GM12878 (cell line): ENCODE measurements at regions not wholly inside any gene's neighbourhood (a gene's known extent, or its start where the extent isn't known, plus 50 kb on each side); places are given as distances from the start of the nearest gene placed in this dataset.

Source experiments
- ATAC-seq: fragments of 200-7000 bp; cut with Tn5 transposase; 3 replicates; pipeline ENCODE4 v1.9.1; 2020; ENCODE audit warnings: mild to moderate bottlenecking, moderate library complexity
- BruUV-seq: library from RNA; stranded (reverse); fragments of 400-500 nt; replicated peaks from 2 replicates; lab custom pipeline; 2021; lab: Mats Ljungman, UMichigan
- CTCF ChIA-PET: fragments of 300-600 bp; sonication (Branson Sonifier 250); formaldehyde crosslinking; extraction: SDS; loops from one replicate; lab custom pipeline; 2021; ENCODE audit warnings: inconsistent platforms; lab: Yijun Ruan, JAX
- POLR2A ChIA-PET: fragments of 350-600 bp; formaldehyde crosslinking; extraction: SDS; loops from one replicate; lab custom pipeline; 2021; ENCODE audit warnings: inconsistent platforms; lab: Charles Lee
- RAD21 ChIA-PET: fragments of 300-600 bp; sonication (Branson Sonifier 250); formaldehyde crosslinking; loops from one replicate; lab custom pipeline; 2023; ENCODE audit warnings: antibody characterized with exemption; ENCODE audit not compliant: unreplicated experiment; lab: Charles Lee
- SMC1A ChIA-PET: fragments of 300-600 bp; sonication (Branson Sonifier 250); formaldehyde crosslinking; loops from one replicate; lab custom pipeline; 2023; ENCODE audit not compliant: unreplicated experiment, uncharacterized antibody; lab: Charles Lee
- DNase-seq: peaks from one replicate; pipeline ENCODE4 v3.0.0-alpha.2; 2011; ENCODE audit warnings: low read depth, low spot score
- FAIRE-seq: peaks from 3 replicates; lab custom pipeline; 2011; peaks lifted over from hg19 to GRCh38; lab: Jason Lieb, UNC
- H2AFZ ChIP-seq: 2 replicates; pipeline ENCODE4 v1.6.0; 2011; ENCODE audit warnings: low read depth, low read length, control low read depth; ENCODE audit not compliant: control insufficient read depth
- H3K27ac ChIP-seq: 2 replicates; pipeline ENCODE4 v1.5.1; 2011; ENCODE audit warnings: control low read depth; ENCODE audit not compliant: control insufficient read depth, insufficient read depth
- H3K27me3 ChIP-seq, 2 experiments: replicated peaks in 1 of 2; 2 replicates each; pipeline versions ENCODE4 v1.6.0 to v1.6.1; 2011; ENCODE audit warnings: low read length in 1 of 2; ENCODE audit not compliant: control insufficient read depth in 2 of 2, insufficient read depth in 2 of 2
- H3K36me3 ChIP-seq, 2 experiments: 2 replicates each; pipeline ENCODE4 v1.5.1; 2011; ENCODE audit warnings: low read length in 1 of 2; ENCODE audit not compliant: control insufficient read depth in 2 of 2, insufficient read depth in 2 of 2
- H3K4me1 ChIP-seq: 2 replicates; pipeline ENCODE4 v1.6.1; 2011; ENCODE audit warnings: mild to moderate bottlenecking, low read length, moderate library complexity, mixed read lengths; ENCODE audit not compliant: control insufficient read depth, insufficient read depth
- H3K4me2 ChIP-seq: 2 replicates; pipeline ENCODE4 v1.6.0; 2011; ENCODE audit warnings: control low read depth; ENCODE audit not compliant: control insufficient read depth, insufficient read depth
- H3K4me3 ChIP-seq: fragments of 200-600 bp; sonication (generic); 2 replicates; pipeline ENCODE4 v1.5.1; 2016
- H3K79me2 ChIP-seq: 2 replicates; pipeline ENCODE4 v1.6.0; 2011; ENCODE audit warnings: low read length; ENCODE audit not compliant: control insufficient read depth, insufficient read depth
- H3K9ac ChIP-seq: 2 replicates; pipeline ENCODE4 v1.8.0; 2011; ENCODE audit warnings: low read length, control low read depth, mixed read lengths; ENCODE audit not compliant: control insufficient read depth, insufficient read depth
- H3K9me3 ChIP-seq: replicated peaks from 3 replicates; pipeline ENCODE4 v1.5.1; 2011; ENCODE audit warnings: mild to moderate bottlenecking, low read length; ENCODE audit not compliant: control insufficient read depth, insufficient read depth
- H4K20me1 ChIP-seq: 2 replicates; pipeline ENCODE4 v1.6.0; 2011; ENCODE audit not compliant: control insufficient read depth, insufficient read depth
- CREM ChIP-seq: IDR thresholded peaks from 2 replicates; pipeline ENCODE4 v1.6.1; 2014; ENCODE audit warnings: antibody characterized with exemption, low read depth
- E4F1 ChIP-seq: fragments of 450-650 bp; IDR thresholded peaks from 2 replicates; pipeline ENCODE4 v1.6.1; 2018; ENCODE audit warnings: borderline replicate concordance, mild to moderate bottlenecking; ENCODE audit not compliant: partially characterized antibody
- FOXM1 ChIP-seq: IDR thresholded peaks from 2 replicates; pipeline ENCODE4 v1.6.1; 2012; ENCODE audit warnings: low read depth, mild to moderate bottlenecking, inconsistent platforms, low read length, moderate library complexity
- MTA3 ChIP-seq: IDR thresholded peaks from 2 replicates; pipeline ENCODE4 v1.6.1; 2012; ENCODE audit warnings: low read length, inconsistent platforms, borderline replicate concordance
- PAX8 ChIP-seq: fragments of 450-650 bp; IDR thresholded peaks from 2 replicates; pipeline ENCODE4 v1.6.1; 2017; ENCODE audit warnings: mild to moderate bottlenecking, moderate library complexity
- POLR2AphosphoS5 ChIP-seq: IDR thresholded peaks from 2 replicates; pipeline ENCODE4 v1.6.1; 2011; ENCODE audit warnings: mild to moderate bottlenecking, low read length, inconsistent platforms
- RAD51 ChIP-seq: fragments of 450-650 bp; IDR thresholded peaks from 2 replicates; pipeline ENCODE4 v1.6.1; 2016; ENCODE audit warnings: moderate library complexity, mild to moderate bottlenecking, inconsistent platforms
- RCOR1 ChIP-seq: conservative IDR thresholded peaks from 2 replicates; pipeline ENCODE4 v1.6.1; 2012; ENCODE audit warnings: low read depth, low read length, improper control_type of control experiment
- RFX5 ChIP-seq: IDR thresholded peaks from 2 replicates; pipeline ENCODE4 v1.6.1; 2011; ENCODE audit warnings: low read depth, low read length, improper control_type of control experiment
- SMAD5 ChIP-seq: IDR thresholded peaks from 2 replicates; pipeline ENCODE4 v1.6.1; 2016; ENCODE audit warnings: antibody characterized with exemption, low read depth
- ZNF207 ChIP-seq: fragments of 450-650 bp; IDR thresholded peaks from 2 replicates; pipeline ENCODE4 v1.6.1; 2014; ENCODE audit warnings: antibody characterized with exemption, mild to moderate bottlenecking, borderline replicate concordance
- ZZZ3 ChIP-seq: IDR thresholded peaks from 2 replicates; pipeline ENCODE4 v1.6.1; 2011; ENCODE audit warnings: low read depth; ENCODE audit not compliant: control insufficient read depth, insufficient read length
- WGBS: methylation state at CpG from one replicate; pipeline ENCODE4 v1.1.6; 2016; ENCODE audit warnings: low lambda C conversion rate; ENCODE audit not compliant: insufficient replicate concordance, insufficient coverage; ENCODE audit errors: missing lambda C conversion rate; 5-methylcytosine and 5-hydroxymethylcytosine counted together
- in situ Hi-C: fragments of 300-500 bp; cut with MboI; formaldehyde crosslinking; loops from 9 replicates; pipeline ENCODE4 v1.14.3; 2018; ENCODE audit warnings: mixed read lengths
- intact Hi-C: fragments of 100-400 bp; cut with micrococcal nuclease; formaldehyde crosslinking; loops from one replicate; pipeline ENCODE4 v1.14.2; 2022; ENCODE audit not compliant: unreplicated experiment

GRCh38 chr17:79415365-79415764, 195.5 kb downstream of the RBFOX3 start:
- no peak overlapping the region for H3K9ac ChIP-seq
- H3K36me3 ChIP-seq, result no peaks in the 10 kb centered on the region
- H3K27ac ChIP-seq, result no peak overlapping the region
- ChIA-PET RAD21 (no interaction called here), CTCF (interaction anchor here (1.2 to 1.6 kb wide), 2 partner anchors 14 to 23 kb away, joined by 4 read pairs; no protein-coding TSS in a partner anchor), SMC1A (no interaction called here), POLR2A (no interaction called here)
- H4K20me1 ChIP-seq, result no peaks in the 10 kb centered on the region
- H3K4me3 ChIP-seq, result no peak overlapping the region
- H3K9me3 ChIP-seq, result no peaks in the 10 kb centered on the region
- no peaks in the 10 kb centered on the region for H3K79me2 ChIP-seq
- no TSS peak for BruUV-seq
- H3K27me3 ChIP-seq, result peaks cover 0 to 3% of the 10 kb centered on the region in 2 experiments; a peak in 2 of 4 replicates
- no peak overlapping the region for H3K4me2 ChIP-seq
- WGBS, result 15% methylated on average over 13 of the region's 13 CpGs
- no peaks in the 10 kb centered on the region for H3K4me1 ChIP-seq
- FAIRE-seq (no peak), DNase-seq (no peak), ATAC-seq (no peak)
- TF ChIP-seq ZNF207 (no peak), PAX8 (no peak)
- intact Hi-C loops (no loop called here), in situ Hi-C loops (no loop called here)
- H2AFZ ChIP-seq, result no peak overlapping the region

DNA sequence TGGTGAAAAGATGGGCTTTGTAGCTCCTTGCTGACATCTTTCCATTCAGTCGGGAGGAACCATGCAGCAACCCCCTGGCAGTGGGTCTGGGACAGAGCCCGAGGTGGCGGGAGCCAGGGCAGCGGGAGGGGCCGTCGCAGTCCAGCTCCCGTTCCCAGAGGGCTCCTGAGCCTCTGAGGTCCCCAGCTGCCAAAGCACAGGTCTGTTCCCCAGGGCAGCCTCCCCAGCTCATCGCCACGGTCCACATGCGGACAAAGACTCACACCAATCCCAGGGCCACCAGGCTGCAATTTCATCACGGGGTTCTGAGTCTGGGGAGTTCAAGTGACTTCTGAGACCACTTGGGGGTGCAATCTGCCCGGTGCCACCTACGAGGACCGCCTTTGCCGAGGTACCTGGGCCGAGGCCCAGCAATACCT, 196.0 kb downstream of the RBFOX3 start:
- FAIRE-seq (no peak), DNase-seq (no peak), ATAC-seq (no peak)
- Histone ChIP-seq H4K20me1 (no peaks in the 10 kb centered on the region), H3K9me3 (no peaks in the 10 kb centered on the region), H3K36me3 (no peaks in the 10 kb centered on the region), H3K27me3 (peaks cover 0 to 3% of the 10 kb centered on the region in 2 experiments; a peak in 2 of 4 replicates), H3K4me3 (no peak overlapping the region), H3K4me2 (no peak overlapping the region), H3K27ac (no peak overlapping the region), H2AFZ (no peak overlapping the region), H3K4me1 (no peaks in the 10 kb centered on the region), H3K79me2 (no peaks in the 10 kb centered on the region), H3K9ac (no peak overlapping the region)
- CTCF ChIA-PET, result interaction anchor here (1.2 to 1.6 kb wide), 2 partner anchors 14 to 22 kb away, joined by 4 read pairs; no protein-coding TSS in a partner anchor
- intact Hi-C loops, result no loop called here
- BruUV-seq, result no TSS peak
- RAD21 ChIA-PET, result no interaction called here
- POLR2A ChIA-PET, result no interaction called here
- SMC1A ChIA-PET, result no interaction called here
- 22% methylated on average over 16 of the region's 16 CpGs for WGBS
- in situ Hi-C loops, result no loop called here
- TF ChIP-seq ZZZ3, result no peak
- TF ChIP-seq SMAD5, result no peak
- TF ChIP-seq RFX5, result no peak
- no peak for TF ChIP-seq RCOR1
- no peak for TF ChIP-seq FOXM1
- no peak for TF ChIP-seq RAD51
- no peak for TF ChIP-seq POLR2AphosphoS5
- no peak for TF ChIP-seq E4F1
- TF ChIP-seq CREM, result no peak
- no peak for TF ChIP-seq MTA3
